ENCODE measurements at regions not wholly inside any gene's neighbourhood (a gene's known extent, or its start where the extent isn't known, plus 50 kb on each side); places are given as distances from the start of the nearest gene placed in this dataset.

DNA sequence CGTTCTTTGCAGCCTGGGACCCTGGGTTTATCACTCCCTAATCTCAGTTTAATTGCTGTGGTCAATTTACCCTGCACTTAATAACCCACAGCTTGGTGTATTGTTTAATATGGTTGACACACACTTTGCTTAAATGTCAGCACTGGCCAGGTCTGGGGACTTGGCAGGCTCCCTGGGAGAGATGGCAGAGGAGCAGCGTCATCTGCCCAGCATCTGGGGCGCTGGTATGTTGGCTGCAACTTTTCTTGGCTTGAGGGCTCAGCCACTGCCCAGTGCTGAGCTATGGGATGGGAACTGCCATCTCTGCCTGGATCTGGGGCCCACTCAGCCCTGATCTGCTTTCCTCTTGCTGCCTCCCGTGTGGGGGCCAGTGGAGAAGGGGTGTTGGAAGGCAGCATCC is 115.7 kb upstream of the IRX3 start:
- WGBS: 76% methylated on average over 4 of the region's 4 CpGs

DNA sequence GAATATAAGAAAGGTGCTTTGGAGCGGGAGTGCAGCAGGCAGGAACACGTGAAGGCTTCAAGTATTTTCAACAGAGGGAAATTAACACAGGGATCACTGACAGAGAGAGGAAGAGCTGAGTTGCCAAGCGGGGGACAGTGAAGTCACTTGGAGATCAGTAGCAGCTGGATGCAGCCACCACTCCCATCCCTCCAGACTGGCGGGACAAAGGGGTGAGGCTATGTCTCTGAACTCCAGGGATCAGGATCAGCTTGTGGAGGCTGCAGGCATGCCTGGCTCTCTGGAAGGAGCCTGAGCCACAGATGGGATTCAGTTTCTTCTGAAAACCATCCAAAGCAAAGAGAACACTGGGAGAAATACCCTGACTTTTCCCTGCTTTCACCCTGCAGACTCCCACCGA is 113.7 kb upstream of the IRX3 start:
- 94% methylated on average over 4 of the region's 5 CpGs for WGBS
- Histone ChIP-seq H2BK15ac (ENCODE audit: low read depth, poor library complexity, severe bottlenecking) (no peak overlapping the region), H2BK12ac (ENCODE audit: low read length in 2 of 2) (no peak overlapping the region), H3K27ac (ENCODE audit: low read length, poor library complexity, severe bottlenecking) (no peak overlapping the region), H3K27me3 (ENCODE audit: control insufficient read depth in 1 of 2, insufficient read depth in 1 of 2, low read length in 2 of 2) (peaks cover 0 to 12% of the 10 kb centered on the region in 2 experiments), H3K4me1 (ENCODE audit: control insufficient read depth, insufficient read depth, low read depth, low read length) (peaks cover 3% of the 10 kb centered on the region), H2AK5ac (ENCODE audit: low read length, severe bottlenecking) (no peak overlapping the region), H3K9me3 (ENCODE audit: control insufficient read depth, low read length) (no peaks in the 10 kb centered on the region), H2BK120ac (ENCODE audit: low read depth, low read length) (no peak overlapping the region), H4K91ac (ENCODE audit: low read length) (no peak overlapping the region), H3K4me3 (ENCODE audit: insufficient read depth in 1 of 2, low read depth in 1 of 2, low read length in 2 of 2) (no peak overlapping the region), H3K4me2 (ENCODE audit: low read length, poor library complexity, severe bottlenecking) (no peak overlapping the region), H3K18ac (ENCODE audit: low read depth in 1 of 2, low read length in 2 of 2) (no peak overlapping the region), H3K14ac (ENCODE audit: low read length in 2 of 2) (no peak overlapping the region), H4K8ac (ENCODE audit: low read length) (no peak overlapping the region), H3K4ac (ENCODE audit: low read depth in 1 of 2, low read length in 2 of 2) (no peak overlapping the region), H3K79me1 (replicated peaks; ENCODE audit: low read length, poor library complexity, severe bottlenecking) (no peaks in the 10 kb centered on the region), H3K36me3 (ENCODE audit: control insufficient read depth in 1 of 2, insufficient read depth in 2 of 2, low read depth in 1 of 2, low read length in 2 of 2) (no peaks in the 10 kb centered on the region), H3K23ac (ENCODE audit: low read length in 2 of 2) (no peak overlapping the region), H3K9ac (ENCODE audit: low read length) (no peak overlapping the region), H2BK5ac (ENCODE audit: low read depth, low read length, poor library complexity, severe bottlenecking) (no peak overlapping the region), H2AFZ (ENCODE audit: low read depth, low read length) (no peak overlapping the region)
- DNase-seq: no peak

More for the DNA sequence above, 115.7 kb upstream of the IRX3 start:
- Histone ChIP-seq H3K79me1 (replicated peaks; ENCODE audit: low read length, poor library complexity, severe bottlenecking) (no peaks in the 10 kb centered on the region), H2BK5ac (ENCODE audit: low read depth, low read length, poor library complexity, severe bottlenecking) (no peak overlapping the region), H2AK5ac (ENCODE audit: low read length, severe bottlenecking) (no peak overlapping the region), H3K27me3 (ENCODE audit: control insufficient read depth in 1 of 2, insufficient read depth in 1 of 2, low read length in 2 of 2) (peaks cover 0 to 12% of the 10 kb centered on the region in 2 experiments), H3K23ac (ENCODE audit: low read length in 2 of 2) (no peak overlapping the region), H2BK12ac (ENCODE audit: low read length in 2 of 2) (no peak overlapping the region), H3K4ac (ENCODE audit: low read depth in 1 of 2, low read length in 2 of 2) (no peak overlapping the region), H3K18ac (ENCODE audit: low read depth in 1 of 2, low read length in 2 of 2) (no peak overlapping the region), H3K27ac (ENCODE audit: low read length, poor library complexity, severe bottlenecking) (no peak overlapping the region), H3K36me3 (ENCODE audit: control insufficient read depth in 1 of 2, insufficient read depth in 2 of 2, low read depth in 1 of 2, low read length in 2 of 2) (no peaks in the 10 kb centered on the region), H2AFZ (ENCODE audit: low read depth, low read length) (no peak overlapping the region), H3K9ac (ENCODE audit: low read length) (no peak overlapping the region), H3K4me1 (ENCODE audit: control insufficient read depth, insufficient read depth, low read depth, low read length) (peaks cover 3% of the 10 kb centered on the region), H2BK120ac (ENCODE audit: low read depth, low read length) (no peak overlapping the region), H3K4me3 (ENCODE audit: insufficient read depth in 1 of 2, low read depth in 1 of 2, low read length in 2 of 2) (no peak overlapping the region), H3K4me2 (ENCODE audit: low read length, poor library complexity, severe bottlenecking) (no peak overlapping the region), H4K8ac (ENCODE audit: low read length) (no peak overlapping the region), H3K9me3 (ENCODE audit: control insufficient read depth, low read length) (no peaks in the 10 kb centered on the region), H2BK15ac (ENCODE audit: low read depth, poor library complexity, severe bottlenecking) (no peak overlapping the region), H3K14ac (ENCODE audit: low read length in 2 of 2) (no peak overlapping the region), H4K91ac (ENCODE audit: low read length) (no peak overlapping the region)
- DNase-seq: no peak

DNA sequence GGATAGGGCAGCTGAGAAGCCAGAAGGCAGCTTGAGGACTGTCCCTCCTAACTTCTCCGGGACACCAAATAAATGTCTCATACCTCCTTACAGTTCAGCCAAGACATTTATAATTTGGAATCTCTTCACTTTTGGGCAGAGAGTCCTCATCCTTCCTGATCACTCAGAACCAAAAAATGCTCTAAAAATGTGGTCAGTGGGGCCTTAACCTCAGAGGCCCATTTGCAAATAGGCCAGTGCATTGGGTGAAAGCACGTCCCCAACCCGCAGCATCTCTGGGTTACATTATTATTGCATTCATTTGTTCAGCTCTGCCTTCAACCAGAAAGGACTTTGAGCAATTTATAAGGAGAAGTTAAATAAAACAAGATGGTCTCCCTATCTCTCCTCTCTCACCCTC is 112.4 kb upstream of the IRX3 start:
- no peak overlapping the region for H2BK12ac ChIP-seq (ENCODE audit: low read length in 2 of 2)
- peaks cover 0 to 12% of the 10 kb centered on the region in 2 experiments for H3K27me3 ChIP-seq (ENCODE audit: control insufficient read depth in 1 of 2, insufficient read depth in 1 of 2, low read length in 2 of 2)
- peaks cover 3% of the 10 kb centered on the region for H3K4me1 ChIP-seq (ENCODE audit: control insufficient read depth, insufficient read depth, low read depth, low read length)
- H3K4me2 ChIP-seq (ENCODE audit: low read length, poor library complexity, severe bottlenecking): no peak overlapping the region
- H2BK5ac ChIP-seq (ENCODE audit: low read depth, low read length, poor library complexity, severe bottlenecking): no peak overlapping the region
- H3K9ac ChIP-seq (ENCODE audit: low read length): no peak overlapping the region
- H3K14ac ChIP-seq (ENCODE audit: low read length in 2 of 2): no peak overlapping the region
- no peak overlapping the region for H3K18ac ChIP-seq (ENCODE audit: low read depth in 1 of 2, low read length in 2 of 2)
- no peak overlapping the region for H3K23ac ChIP-seq (ENCODE audit: low read length in 2 of 2)
- no peaks in the 10 kb centered on the region for H3K9me3 ChIP-seq (ENCODE audit: control insufficient read depth, low read length)
- H3K79me1 ChIP-seq (replicated peaks; ENCODE audit: low read length, poor library complexity, severe bottlenecking): no peaks in the 10 kb centered on the region
- H4K91ac ChIP-seq (ENCODE audit: low read length): no peak overlapping the region
- H2BK120ac ChIP-seq (ENCODE audit: low read depth, low read length): no peak overlapping the region
- H2AFZ ChIP-seq (ENCODE audit: low read depth, low read length): no peak overlapping the region
- H3K36me3 ChIP-seq (ENCODE audit: control insufficient read depth in 1 of 2, insufficient read depth in 2 of 2, low read depth in 1 of 2, low read length in 2 of 2): no peaks in the 10 kb centered on the region
- 98% methylated on average over 3 of the region's 3 CpGs for WGBS
- H3K4me3 ChIP-seq (ENCODE audit: insufficient read depth in 1 of 2, low read depth in 1 of 2, low read length in 2 of 2): no peak overlapping the region
- no peak overlapping the region for H3K27ac ChIP-seq (ENCODE audit: low read length, poor library complexity, severe bottlenecking)
- no peak for DNase-seq
- no peak overlapping the region for H4K8ac ChIP-seq (ENCODE audit: low read length)
- no peak overlapping the region for H2BK15ac ChIP-seq (ENCODE audit: low read depth, poor library complexity, severe bottlenecking)
- no peak overlapping the region for H2AK5ac ChIP-seq (ENCODE audit: low read length, severe bottlenecking)
- no peak overlapping the region for H3K4ac ChIP-seq (ENCODE audit: low read depth in 1 of 2, low read length in 2 of 2)

DNA sequence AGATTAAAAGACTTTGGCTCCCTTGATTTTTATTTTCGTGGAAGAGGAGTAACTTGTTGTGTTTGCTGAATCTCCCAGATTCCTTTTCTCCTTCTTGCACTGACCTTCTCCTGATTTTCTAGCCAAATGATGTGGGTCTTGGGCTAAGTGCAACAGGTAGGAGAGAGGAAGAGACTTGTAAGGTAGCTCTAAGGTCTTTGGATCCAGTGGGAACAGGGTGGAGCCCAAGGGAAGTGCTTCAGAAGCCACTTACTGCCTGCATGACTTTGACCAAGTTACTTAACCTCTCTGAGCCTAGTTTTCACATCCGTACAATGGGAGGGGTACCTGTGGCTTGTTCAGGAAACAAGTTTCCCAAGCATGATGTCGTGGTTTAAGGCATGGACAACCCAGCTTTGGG is 111.3 kb upstream of the IRX3 start:
- H2AK5ac ChIP-seq (ENCODE audit: low read length, severe bottlenecking): no peak overlapping the region
- no peak overlapping the region for H3K4ac ChIP-seq (ENCODE audit: low read depth in 1 of 2, low read length in 2 of 2)
- H3K4me1 ChIP-seq (ENCODE audit: control insufficient read depth, insufficient read depth, low read depth, low read length): peaks cover 3% of the 10 kb centered on the region
- H2AFZ ChIP-seq (ENCODE audit: low read depth, low read length): no peak overlapping the region
- no peak overlapping the region for H3K4me3 ChIP-seq (ENCODE audit: insufficient read depth in 1 of 2, low read depth in 1 of 2, low read length in 2 of 2)
- H3K14ac ChIP-seq (ENCODE audit: low read length in 2 of 2): no peak overlapping the region
- peaks cover 0 to 12% of the 10 kb centered on the region in 2 experiments for H3K27me3 ChIP-seq (ENCODE audit: control insufficient read depth in 1 of 2, insufficient read depth in 1 of 2, low read length in 2 of 2)
- H3K27ac ChIP-seq (ENCODE audit: low read length, poor library complexity, severe bottlenecking): peak overlapping the region; percentile 30
- no peaks in the 10 kb centered on the region for H3K36me3 ChIP-seq (ENCODE audit: control insufficient read depth in 1 of 2, insufficient read depth in 2 of 2, low read depth in 1 of 2, low read length in 2 of 2)
- H3K18ac ChIP-seq (ENCODE audit: low read depth in 1 of 2, low read length in 2 of 2): no peak overlapping the region
- no peak overlapping the region for H3K23ac ChIP-seq (ENCODE audit: low read length in 2 of 2)
- no peak overlapping the region for H3K9ac ChIP-seq (ENCODE audit: low read length)
- no peak overlapping the region for H2BK15ac ChIP-seq (ENCODE audit: low read depth, poor library complexity, severe bottlenecking)
- 73% methylated on average over 3 of the region's 3 CpGs for WGBS
- no peak overlapping the region for H3K4me2 ChIP-seq (ENCODE audit: low read length, poor library complexity, severe bottlenecking)
- no peaks in the 10 kb centered on the region for H3K79me1 ChIP-seq (replicated peaks; ENCODE audit: low read length, poor library complexity, severe bottlenecking)
- no peak for DNase-seq
- no peak overlapping the region for H4K8ac ChIP-seq (ENCODE audit: low read length)
- no peak overlapping the region for H2BK12ac ChIP-seq (ENCODE audit: low read length in 2 of 2)
- H2BK120ac ChIP-seq (ENCODE audit: low read depth, low read length): no peak overlapping the region
- H4K91ac ChIP-seq (ENCODE audit: low read length): no peak overlapping the region
- no peaks in the 10 kb centered on the region for H3K9me3 ChIP-seq (ENCODE audit: control insufficient read depth, low read length)
- H2BK5ac ChIP-seq (ENCODE audit: low read depth, low read length, poor library complexity, severe bottlenecking): no peak overlapping the region
